Adrenal gland (tissue), 9 donors: ENCODE measurements at regions not wholly inside any gene's neighbourhood (a gene's known extent, or its start where the extent isn't known, plus 50 kb on each side); places are given as distances from the start of the nearest gene placed in this dataset.

ENCODE experiments used
- DNase-seq, 7 donors: peaks; one replicate each; pipeline ENCODE4 v3.0.0-alpha.2; 2019 to 2020
- H3K27ac ChIP-seq, 5 donors: fragments of 200-600 bp; sonication (generic) in 4 of 5; 1 replicate in 3 of 5; 2 replicates in 2 of 5; pipeline versions ENCODE4 v1.5.1 to v1.8.0; 2016 to 2020; ENCODE audit warnings: mild to moderate bottlenecking in 1 of 5
- H3K27me3 ChIP-seq: fragments of 200-600 bp; 2 replicates; pipeline ENCODE4 v1.8.0; 2021
- H3K36me3 ChIP-seq, 2 donors: fragments of 200-600 bp; replicated peaks in 1 of 2; 1 replicate in 1 of 2; 2 replicates in 1 of 2; pipeline versions ENCODE4 v1.5.1 to v1.8.0; 2018 to 2022
- H3K4me1 ChIP-seq, 2 donors: fragments of 200-600 bp; replicated peaks in 1 of 2; 1 replicate in 1 of 2; 2 replicates in 1 of 2; pipeline versions ENCODE4 v1.5.1 to v1.8.0; 2018 to 2021
- H3K4me3 ChIP-seq, 4 donors: fragments of 200-600 bp; sonication (generic) in 3 of 4; one replicate each; pipeline ENCODE4 v1.5.1; 2016 to 2018
- H3K9me3 ChIP-seq, 3 donors: fragments of 200-600 bp; sonication (generic) in 1 of 3; replicated peaks in 1 of 3; 1 replicate in 2 of 3; 2 replicates in 1 of 3; pipeline versions ENCODE4 v1.5.1 to v1.8.0; 2016 to 2021
- CTCF ChIP-seq, 6 experiments: fragments of 450-650 bp in 4 of 6; fragments of 200-600 bp in 2 of 6; sonication (generic) in 1 of 6; IDR thresholded peaks; 1 replicate in 5 of 6; 2 replicates in 1 of 6; pipeline versions ENCODE4 v1.5.1 to v1.8.0; 2016 to 2021; ENCODE audit warnings: antibody characterized with exemption in 6 of 6, mild to moderate bottlenecking in 2 of 6, moderate library complexity in 1 of 6
- POLR2A ChIP-seq, 2 donors: fragments of 450-650 bp; IDR thresholded peaks; one replicate each; pipeline ENCODE4 v1.6.1; 2017; ENCODE audit warnings: antibody characterized with exemption in 2 of 2, mild to moderate bottlenecking in 2 of 2, moderate library complexity in 1 of 2
- WGBS, 4 donors: extraction: QIAGEN DNeasy Blood & Tissue Kit in 2 of 4; methylation state at CpG; one replicate each; pipeline versions ENCODE4 v1.1.5 to v1.1.7; 2013 to 2017; 5-methylcytosine and 5-hydroxymethylcytosine counted together
- intact Hi-C, 2 donors: fragments of 100-400 bp; cut with DNase I; formaldehyde crosslinking; loops; one replicate each; pipeline versions ENCODE4 v1.14.1 to v1.15.0; 2022 to 2023
- donor health status: healthy with polysubstance abuse.
- donor health status: Bipolar disorder and iron deficiency.
- donor health status: DM: yes; HTN: yes; CAD: no.
- donor health status: DM: no; HTN: no; CAD: no.
- donor health status: DM: no; HTN: no; CAD: no.

- DNase-seq: no peak
- intact Hi-C loops: no loop called here
- TF ChIP-seq CTCF (IDR thresholded peaks at IDR 0.05) (no peak), POLR2A (IDR thresholded peaks at IDR 0.05) (no peak)
- WGBS, 4 donors: 90 to 94% (median 91%) methylated on average over 11 of the region's 11 CpGs
- no peaks in the 10 kb centered on the region for H3K36me3 ChIP-seq
- H3K27me3 ChIP-seq: no peaks in the 10 kb centered on the region
- no peak overlapping the region for H3K27ac ChIP-seq
- H3K4me3 ChIP-seq: no peak overlapping the region
- H3K9me3 ChIP-seq: no peaks in the 10 kb centered on the region
- peaks cover 0 to 3% of the 10 kb centered on the region in 2 donors for H3K4me1 ChIP-seq
Measured at GRCh38 chr13:29947839-29948238, 97.4 kb upstream of the UBL3 start.

GRCh38 chr13:29946093-29946492 lies 95.7 kb upstream of the UBL3 start:
- H3K36me3 ChIP-seq: no peaks in the 10 kb centered on the region
- H3K27ac ChIP-seq: no peak overlapping the region
- no peak overlapping the region for H3K4me3 ChIP-seq
- no peaks in the 10 kb centered on the region for H3K9me3 ChIP-seq
- 53 to 62% (median 55%) methylated on average over 6 of the region's 6 CpGs for WGBS, 4 donors
- TF ChIP-seq CTCF (IDR thresholded peaks at IDR 0.05) (no peak), POLR2A (IDR thresholded peaks at IDR 0.05) (no peak)
- no peak for DNase-seq
- intact Hi-C loops: no loop called here
- H3K27me3 ChIP-seq: no peaks in the 10 kb centered on the region
- H3K4me1 ChIP-seq: peaks cover 0 to 3% of the 10 kb centered on the region in 2 donors

- Histone ChIP-seq H3K36me3 (no peaks in the 10 kb centered on the region), H3K9me3 (no peaks in the 10 kb centered on the region), H3K4me3 (no peak overlapping the region), H3K27ac (no peak overlapping the region), H3K27me3 (no peaks in the 10 kb centered on the region), H3K4me1 (peaks cover 0 to 3% of the 10 kb centered on the region in 2 donors)
- no peak for TF ChIP-seq CTCF (IDR thresholded peaks at IDR 0.05)
- TF ChIP-seq POLR2A (IDR thresholded peaks at IDR 0.05): no peak
- DNase-seq: no peak
- 69 to 78% (median 73%) methylated on average over 8 of the region's 8 CpGs for WGBS, 4 donors
- intact Hi-C loops: no loop called here
Measured at GRCh38 chr13:29943686-29944085, 93.3 kb upstream of the UBL3 start.

- Histone ChIP-seq H3K4me1 (peaks cover 0 to 3% of the 10 kb centered on the region in 2 donors), H3K4me3 (no peak overlapping the region), H3K27ac (no peak overlapping the region), H3K27me3 (no peaks in the 10 kb centered on the region), H3K9me3 (no peaks in the 10 kb centered on the region), H3K36me3 (no peaks in the 10 kb centered on the region)
- 46 to 66% (median 64%) methylated on average over 2 of the region's 2 CpGs for WGBS, 4 donors
- no peak for TF ChIP-seq CTCF (IDR thresholded peaks at IDR 0.05)
- TF ChIP-seq POLR2A (IDR thresholded peaks at IDR 0.05): no peak
- intact Hi-C loops: no loop called here
- no peak for DNase-seq
Measured at GRCh38 chr13:29943273-29943672, 92.9 kb upstream of the UBL3 start.
